RWPE1 (cell line): ENCODE measurements at regions not wholly inside any gene's neighbourhood (a gene's known extent, or its start where the extent isn't known, plus 50 kb on each side); places are given as distances from the start of the nearest gene placed in this dataset.

ENCODE experiments used
- CTCF ChIA-PET: fragments of 350-600 bp; sonication (Branson Sonifier 250); formaldehyde crosslinking; extraction: SDS; loops from one replicate; lab custom pipeline; 2021; lab: Yijun Ruan, JAX
- POLR2A ChIA-PET: fragments of 400-600 bp; formaldehyde crosslinking; extraction: SDS; loops from one replicate; lab custom pipeline; 2020; ENCODE audit warnings: antibody characterized with exemption; ENCODE audit not compliant: low non-redundant PET; lab: Yijun Ruan, JAX
- DNase-seq: peaks from one replicate; pipeline ENCODE4 v3.0.0; 2012; ENCODE audit warnings: low spot score
- H3K27ac ChIP-seq: fragments of 450-650 bp; 2 replicates; pipeline ENCODE4 v1.5.1; 2017
- CTCF ChIP-seq: fragments of 450-650 bp; conservative IDR thresholded peaks from 2 replicates; pipeline ENCODE4 v1.5.1; 2017; ENCODE audit warnings: low read depth, mild to moderate bottlenecking

- TF ChIP-seq CTCF = no peak
- DNase-seq = no peak
- POLR2A ChIA-PET = no interaction called here
- CTCF ChIA-PET = no interaction called here
- H3K27ac ChIP-seq = no peak overlapping the region
These were observed 1035.4 kb downstream of the SH3BGRL start for GRCh38 chrX:82237328-82237727.
